ENCODE measurements at regions not wholly inside any gene's neighbourhood (a gene's known extent, or its start where the extent isn't known, plus 50 kb on each side); places are given as distances from the start of the nearest gene placed in this dataset.
A peak's percentile ranks its signal among the peaks of the same experiment; 100 is the strongest.

DNA sequence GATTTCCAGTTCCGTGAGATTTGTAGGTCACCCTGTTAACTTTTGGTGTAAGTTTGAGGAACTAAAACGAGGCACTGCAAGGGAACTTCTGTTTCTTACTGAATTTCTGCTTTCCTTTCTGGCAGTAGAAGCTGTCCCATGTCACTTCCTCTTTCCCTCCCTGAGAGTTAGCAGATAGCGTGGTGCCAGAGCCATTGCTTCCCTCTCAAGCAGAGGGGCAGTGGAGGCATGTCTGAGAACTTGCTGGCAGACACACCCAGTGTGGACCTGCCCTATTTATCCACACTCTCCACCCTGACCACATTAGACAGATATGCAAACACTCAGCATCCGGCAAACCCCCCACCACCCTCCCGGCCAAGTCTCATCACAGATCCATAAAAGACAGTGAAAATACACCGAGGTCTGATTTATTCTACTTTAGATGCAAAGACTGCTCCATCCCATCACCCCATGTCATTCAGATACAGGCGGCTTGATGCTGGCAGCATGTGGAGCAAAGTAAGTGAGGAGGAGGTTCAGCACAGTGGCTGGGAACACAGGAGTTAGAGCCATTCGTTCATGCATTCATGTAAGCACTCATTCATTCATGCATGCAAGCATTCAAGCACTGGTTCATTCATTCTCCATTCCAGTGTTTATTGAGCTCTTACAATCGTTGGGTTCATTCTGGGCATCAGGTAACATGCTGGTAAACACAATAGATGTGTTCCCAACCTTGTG lies 324.7 kb downstream of the SHQ1 start:
- H3K4me1 ChIP-seq: peaks cover 0 to 7% (median 0%) of the 10 kb centered on the region in 4 donors
- peak in 1 of 2 donors; percentile 58 for TF ChIP-seq EP300 (IDR thresholded peaks at IDR 0.05)
- no peak for TF ChIP-seq POLR2A (IDR thresholded peaks at IDR 0.05)
- TF ChIP-seq, protein P1, sequence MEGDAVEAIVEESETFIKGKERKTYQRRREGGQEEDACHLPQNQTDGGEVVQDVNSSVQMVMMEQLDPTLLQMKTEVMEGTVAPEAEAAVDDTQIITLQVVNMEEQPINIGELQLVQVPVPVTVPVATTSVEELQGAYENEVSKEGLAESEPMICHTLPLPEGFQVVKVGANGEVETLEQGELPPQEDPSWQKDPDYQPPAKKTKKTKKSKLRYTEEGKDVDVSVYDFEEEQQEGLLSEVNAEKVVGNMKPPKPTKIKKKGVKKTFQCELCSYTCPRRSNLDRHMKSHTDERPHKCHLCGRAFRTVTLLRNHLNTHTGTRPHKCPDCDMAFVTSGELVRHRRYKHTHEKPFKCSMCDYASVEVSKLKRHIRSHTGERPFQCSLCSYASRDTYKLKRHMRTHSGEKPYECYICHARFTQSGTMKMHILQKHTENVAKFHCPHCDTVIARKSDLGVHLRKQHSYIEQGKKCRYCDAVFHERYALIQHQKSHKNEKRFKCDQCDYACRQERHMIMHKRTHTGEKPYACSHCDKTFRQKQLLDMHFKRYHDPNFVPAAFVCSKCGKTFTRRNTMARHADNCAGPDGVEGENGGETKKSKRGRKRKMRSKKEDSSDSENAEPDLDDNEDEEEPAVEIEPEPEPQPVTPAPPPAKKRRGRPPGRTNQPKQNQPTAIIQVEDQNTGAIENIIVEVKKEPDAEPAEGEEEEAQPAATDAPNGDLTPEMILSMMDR (IDR thresholded peaks at IDR 0.05): no peak
- no peaks in the 10 kb centered on the region for H3K9me3 ChIP-seq
- H3K4me3 ChIP-seq: no peak overlapping the region
- 61% methylated on average over 8 to 9 of the region's 9 CpGs for WGBS, 2 donors
- H3K27me3 ChIP-seq: no peaks in the 10 kb centered on the region
- H3K27ac ChIP-seq: peak overlapping the region in 1 of 4 donors; percentile 11
- no peaks in the 10 kb centered on the region for H3K36me3 ChIP-seq
- no peak for DNase-seq (ENCODE audit: low spot score in 2 of 2)

DNA sequence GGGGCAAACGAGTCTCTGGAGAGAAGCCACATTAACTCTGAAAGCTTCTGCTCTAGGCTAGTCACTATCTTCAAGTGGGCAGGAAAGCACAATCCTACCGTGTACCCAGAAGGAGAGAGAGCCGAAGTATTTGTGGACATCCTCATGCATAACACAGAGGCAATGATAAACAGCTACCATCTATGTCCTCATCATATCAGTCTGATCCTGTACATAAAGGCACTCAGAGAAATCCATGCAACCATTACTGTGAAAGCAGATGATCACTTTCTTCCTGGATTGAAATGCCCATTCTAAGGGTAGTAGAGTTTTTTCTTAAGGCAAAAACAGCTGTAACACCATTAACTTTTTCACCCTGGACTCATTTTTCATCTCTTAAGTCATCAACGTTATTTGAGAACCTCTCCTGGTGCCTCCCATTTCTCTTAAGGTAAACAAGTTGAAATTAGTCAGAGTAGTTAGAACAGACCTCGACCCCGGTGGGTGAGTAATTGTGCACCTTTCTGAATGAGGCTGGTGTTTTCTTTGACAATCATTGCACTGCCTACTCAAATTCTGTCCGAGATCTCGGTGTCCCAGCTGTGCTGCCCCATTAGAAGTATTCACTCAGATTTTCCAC lies 327.4 kb downstream of the SHQ1 start:
- Histone ChIP-seq H3K27ac (no peak overlapping the region), H3K4me3 (no peak overlapping the region), H3K4me1 (peaks cover 0 to 7% (median 0%) of the 10 kb centered on the region in 4 donors), H3K27me3 (no peaks in the 10 kb centered on the region), H3K36me3 (no peaks in the 10 kb centered on the region), H3K9me3 (no peaks in the 10 kb centered on the region)
- TF ChIP-seq EP300 (IDR thresholded peaks at IDR 0.05) (no peak), POLR2A (IDR thresholded peaks at IDR 0.05) (no peak)
- TF ChIP-seq, protein P1 (IDR thresholded peaks at IDR 0.05): no peak
- no peak for DNase-seq (ENCODE audit: low spot score in 2 of 2)
- 63 to 69% methylated on average over 8 of the region's 8 CpGs for WGBS, 2 donors

DNA sequence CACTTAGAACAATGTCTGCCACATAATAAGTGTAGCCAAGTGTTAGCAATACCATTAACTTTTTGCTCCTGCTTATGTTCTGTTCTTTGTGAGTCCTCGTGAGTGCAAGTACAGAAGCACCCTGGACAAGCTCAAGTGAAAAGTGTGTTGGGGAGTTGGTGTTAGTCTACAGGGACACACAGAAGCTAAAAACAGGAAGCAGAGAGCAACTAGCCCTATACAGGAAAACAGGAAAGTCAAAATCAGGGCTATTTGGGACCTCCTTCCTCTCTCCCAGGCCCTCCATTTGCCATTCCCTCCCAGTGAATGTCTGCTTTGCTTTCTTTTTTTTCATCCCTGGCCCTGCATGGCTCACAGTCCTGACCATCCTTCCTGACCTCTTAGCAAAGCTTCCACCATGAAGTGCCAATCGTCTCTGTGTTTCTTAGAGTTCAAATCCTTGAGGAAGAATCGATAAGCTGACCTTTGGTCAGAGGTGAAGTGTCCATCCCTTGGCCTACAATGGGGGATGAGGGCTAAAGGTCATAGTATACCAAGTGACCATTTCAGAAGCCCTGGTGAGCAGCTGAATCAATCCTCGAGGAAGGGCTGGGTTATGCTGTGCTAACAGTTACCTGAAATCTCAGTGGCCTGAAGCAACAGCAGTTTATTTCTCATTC lies 328.2 kb downstream of the SHQ1 start:
- peaks cover 0 to 7% (median 0%) of the 10 kb centered on the region in 4 donors for H3K4me1 ChIP-seq
- no peaks in the 10 kb centered on the region for H3K27me3 ChIP-seq
- no peaks in the 10 kb centered on the region for H3K36me3 ChIP-seq
- no peak for TF ChIP-seq EP300 (IDR thresholded peaks at IDR 0.05)
- TF ChIP-seq, protein P1 (IDR thresholded peaks at IDR 0.05): no peak
- no peak for TF ChIP-seq POLR2A (IDR thresholded peaks at IDR 0.05)
- WGBS, 2 donors: 80 to 87% methylated on average over 4 of the region's 4 CpGs
- no peaks in the 10 kb centered on the region for H3K9me3 ChIP-seq
- H3K27ac ChIP-seq: no peak overlapping the region
- H3K4me3 ChIP-seq: no peak overlapping the region
- DNase-seq (ENCODE audit: low spot score in 2 of 2): no peak

DNA sequence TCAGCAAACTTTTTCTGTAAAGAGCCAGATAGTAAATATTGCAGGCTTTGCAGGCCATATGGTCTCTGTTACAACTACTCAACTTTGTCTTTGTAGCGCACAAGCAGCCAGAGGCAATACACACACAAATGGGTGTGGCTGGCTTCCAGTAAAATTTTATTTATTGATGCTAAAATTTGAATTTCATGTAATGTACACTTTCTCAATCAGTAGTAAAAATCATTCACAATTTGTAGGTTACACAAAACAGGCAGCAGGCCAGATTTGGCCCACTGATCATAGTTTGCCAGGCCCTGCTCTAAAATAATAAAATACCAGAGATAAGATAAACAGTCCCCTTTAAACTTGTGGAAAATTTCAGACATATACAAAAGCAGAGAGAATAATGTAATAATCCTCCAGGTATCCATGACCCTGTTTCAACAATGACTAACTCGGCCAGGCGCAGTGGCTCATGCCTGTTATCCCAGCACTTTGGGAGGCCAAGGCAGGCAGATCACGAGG lies 330.3 kb downstream of the SHQ1 start:
- Histone ChIP-seq H3K9me3 (no peaks in the 10 kb centered on the region), H3K4me3 (no peak overlapping the region), H3K27ac (no peak overlapping the region), H3K27me3 (no peaks in the 10 kb centered on the region), H3K36me3 (no peaks in the 10 kb centered on the region), H3K4me1 (peaks cover 0 to 7% (median 0%) of the 10 kb centered on the region in 4 donors)
- no peak for TF ChIP-seq EP300 (IDR thresholded peaks at IDR 0.05)
- no peak for TF ChIP-seq POLR2A (IDR thresholded peaks at IDR 0.05)
- TF ChIP-seq, protein P1 (IDR thresholded peaks at IDR 0.05): no peak
- no peak for DNase-seq (ENCODE audit: low spot score in 2 of 2)
- 94 to 95% methylated on average over 4 of the region's 4 CpGs for WGBS, 2 donors

DNA sequence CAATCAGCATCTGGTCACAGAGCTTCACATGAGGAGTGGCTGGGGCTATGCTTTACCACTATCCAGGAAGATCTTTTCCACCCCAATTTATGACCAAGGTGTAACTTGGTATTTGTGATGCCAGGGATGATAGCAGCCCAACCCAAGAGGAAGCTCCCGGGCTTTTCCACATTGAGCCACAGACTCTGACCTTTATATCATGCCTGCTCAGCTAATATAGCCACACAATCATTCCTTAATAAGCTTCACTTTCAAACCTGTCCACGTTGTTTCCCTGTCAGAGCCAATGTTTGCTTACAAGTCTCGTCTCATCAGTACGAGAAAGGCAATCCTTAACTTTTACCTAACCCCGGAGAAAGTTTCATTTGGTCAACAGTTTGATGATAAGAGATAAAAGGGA lies 330.9 kb downstream of the SHQ1 start:
- no peaks in the 10 kb centered on the region for H3K27me3 ChIP-seq
- TF ChIP-seq EP300 (IDR thresholded peaks at IDR 0.05) (no peak), POLR2A (IDR thresholded peaks at IDR 0.05) (no peak)
- TF ChIP-seq, protein P1 (IDR thresholded peaks at IDR 0.05): no peak
- H3K4me3 ChIP-seq: no peak overlapping the region
- no peak for DNase-seq (ENCODE audit: low spot score in 2 of 2)
- H3K27ac ChIP-seq: no peak overlapping the region
- no peaks in the 10 kb centered on the region for H3K36me3 ChIP-seq
- H3K9me3 ChIP-seq: no peaks in the 10 kb centered on the region
- 87 to 90% methylated on average over 5 of the region's 5 CpGs for WGBS, 2 donors
- H3K4me1 ChIP-seq: peaks cover 0 to under 1% (median 0%) of the 10 kb centered on the region in 4 donors
